ENCODE measurements at regions not wholly inside any gene's neighbourhood (a gene's known extent, or its start where the extent isn't known, plus 50 kb on each side); places are given as distances from the start of the nearest gene placed in this dataset.

DNA sequence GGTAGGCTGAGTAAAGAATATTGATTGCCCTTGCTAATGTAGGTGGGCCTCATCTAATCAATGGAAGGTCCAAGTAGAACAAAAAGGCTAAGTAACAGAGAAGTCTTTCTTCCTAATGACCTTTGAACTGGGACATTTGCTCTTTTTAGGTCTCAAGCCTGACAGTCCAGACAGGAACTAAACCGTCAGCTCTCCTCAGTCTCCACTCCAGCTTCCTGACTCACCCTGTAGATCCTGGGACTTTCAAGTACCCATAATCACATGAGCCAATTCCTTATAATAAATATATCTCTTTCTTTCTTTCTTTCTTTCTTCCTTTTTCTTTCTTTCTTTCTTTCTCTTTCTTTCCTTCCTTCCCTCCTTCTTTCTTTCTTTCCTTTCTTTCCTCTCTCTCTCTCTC, 479.5 kb upstream of the PAPPA start:
- Histone ChIP-seq H3K4me1 (ENCODE audit: control insufficient read depth in 1 of 2, insufficient read depth in 2 of 2, low read depth in 1 of 2, low read length in 1 of 2) (peaks cover 0 to 31% of the 10 kb centered on the region in 2 experiments; a peak in 1 of 4 replicates), H3K4me3 (ENCODE audit: low read depth in 2 of 2, low read length in 1 of 2) (no peak overlapping the region), H3K79me2 (ENCODE audit: insufficient read depth) (peaks cover 5% of the 10 kb centered on the region; the same call in 1 of the 2 replicates), H3K27ac (ENCODE audit: low read depth in 2 of 2, low read length in 1 of 2) (peak overlapping the region; percentile 86 to 100; a peak in 3 of 4 replicates), H3F3A (replicated peaks; ENCODE audit: insufficient read depth) (peaks cover 55% of the 10 kb centered on the region), H3K9ac (peak overlapping the region; percentile 88), H3K36me3 (replicated peaks in 1 of 2; ENCODE audit: control insufficient read depth in 1 of 2, insufficient read depth in 2 of 2, low read length in 1 of 2) (peaks cover 0 to 5% of the 10 kb centered on the region in 2 experiments), H4K20me1 (ENCODE audit: insufficient read depth) (no peaks in the 10 kb centered on the region), H2AFZ (ENCODE audit: low read depth) (no peak overlapping the region), H3K27me3 (ENCODE audit: insufficient read depth) (no peaks in the 10 kb centered on the region), H3K4me2 (peak overlapping the region; percentile 72), H3K9me3 (no peaks in the 10 kb centered on the region), H3K9me2 (no peaks in the 10 kb centered on the region)
- ChIA-PET CTCF (no interaction called here), POLR2A (no interaction called here)
- DNase-seq = no peak
- TF ChIP-seq FOXM1 (IDR thresholded peaks at IDR 0.05; ENCODE audit: low read depth) (no peak), NRF1 (IDR thresholded peaks at IDR 0.05; ENCODE audit: low read depth, low read length) (no peak), EP300 (IDR thresholded peaks at IDR 0.05; ENCODE audit: borderline replicate concordance in 1 of 2, low read depth in 1 of 2, low read length in 1 of 2) (no peak), MXI1 (IDR thresholded peaks at IDR 0.05; ENCODE audit: low read depth, low read length) (no peak), SMC3 (IDR thresholded peaks at IDR 0.05; ENCODE audit: low read depth, low read length) (no peak), TAF1 (IDR thresholded peaks at IDR 0.05; ENCODE audit: borderline replicate concordance, low read depth, low read length) (no peak), RCOR1 (IDR thresholded peaks at IDR 0.05; ENCODE audit: low read length) (no peak), FOXJ3 (CRISPR knock-in tag; IDR thresholded peaks at IDR 0.05) (no peak), RAD21 (IDR thresholded peaks at IDR 0.05; ENCODE audit: low read length) (no peak), SIN3A (IDR thresholded peaks at IDR 0.05; ENCODE audit: borderline replicate concordance, low read depth, low read length) (no peak), FOSL2 (IDR thresholded peaks at IDR 0.05; ENCODE audit: borderline replicate concordance, low read depth) (no peak), CHD2 (IDR thresholded peaks at IDR 0.05; ENCODE audit: low read length, partially characterized antibody) (no peak)
- TF ChIP-seq, protein P1, sequence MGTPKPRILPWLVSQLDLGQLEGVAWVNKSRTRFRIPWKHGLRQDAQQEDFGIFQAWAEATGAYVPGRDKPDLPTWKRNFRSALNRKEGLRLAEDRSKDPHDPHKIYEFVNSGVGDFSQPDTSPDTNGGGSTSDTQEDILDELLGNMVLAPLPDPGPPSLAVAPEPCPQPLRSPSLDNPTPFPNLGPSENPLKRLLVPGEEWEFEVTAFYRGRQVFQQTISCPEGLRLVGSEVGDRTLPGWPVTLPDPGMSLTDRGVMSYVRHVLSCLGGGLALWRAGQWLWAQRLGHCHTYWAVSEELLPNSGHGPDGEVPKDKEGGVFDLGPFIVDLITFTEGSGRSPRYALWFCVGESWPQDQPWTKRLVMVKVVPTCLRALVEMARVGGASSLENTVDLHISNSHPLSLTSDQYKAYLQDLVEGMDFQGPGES (IDR thresholded peaks at IDR 0.05; ENCODE audit: low read depth, low read length) = no peak
- TF ChIP-seq, protein P2, sequence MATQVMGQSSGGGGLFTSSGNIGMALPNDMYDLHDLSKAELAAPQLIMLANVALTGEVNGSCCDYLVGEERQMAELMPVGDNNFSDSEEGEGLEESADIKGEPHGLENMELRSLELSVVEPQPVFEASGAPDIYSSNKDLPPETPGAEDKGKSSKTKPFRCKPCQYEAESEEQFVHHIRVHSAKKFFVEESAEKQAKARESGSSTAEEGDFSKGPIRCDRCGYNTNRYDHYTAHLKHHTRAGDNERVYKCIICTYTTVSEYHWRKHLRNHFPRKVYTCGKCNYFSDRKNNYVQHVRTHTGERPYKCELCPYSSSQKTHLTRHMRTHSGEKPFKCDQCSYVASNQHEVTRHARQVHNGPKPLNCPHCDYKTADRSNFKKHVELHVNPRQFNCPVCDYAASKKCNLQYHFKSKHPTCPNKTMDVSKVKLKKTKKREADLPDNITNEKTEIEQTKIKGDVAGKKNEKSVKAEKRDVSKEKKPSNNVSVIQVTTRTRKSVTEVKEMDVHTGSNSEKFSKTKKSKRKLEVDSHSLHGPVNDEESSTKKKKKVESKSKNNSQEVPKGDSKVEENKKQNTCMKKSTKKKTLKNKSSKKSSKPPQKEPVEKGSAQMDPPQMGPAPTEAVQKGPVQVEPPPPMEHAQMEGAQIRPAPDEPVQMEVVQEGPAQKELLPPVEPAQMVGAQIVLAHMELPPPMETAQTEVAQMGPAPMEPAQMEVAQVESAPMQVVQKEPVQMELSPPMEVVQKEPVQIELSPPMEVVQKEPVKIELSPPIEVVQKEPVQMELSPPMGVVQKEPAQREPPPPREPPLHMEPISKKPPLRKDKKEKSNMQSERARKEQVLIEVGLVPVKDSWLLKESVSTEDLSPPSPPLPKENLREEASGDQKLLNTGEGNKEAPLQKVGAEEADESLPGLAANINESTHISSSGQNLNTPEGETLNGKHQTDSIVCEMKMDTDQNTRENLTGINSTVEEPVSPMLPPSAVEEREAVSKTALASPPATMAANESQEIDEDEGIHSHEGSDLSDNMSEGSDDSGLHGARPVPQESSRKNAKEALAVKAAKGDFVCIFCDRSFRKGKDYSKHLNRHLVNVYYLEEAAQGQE (IDR thresholded peaks at IDR 0.05; ENCODE audit: low read depth, low read length) = no peak
- TF ChIP-seq, protein P3, sequence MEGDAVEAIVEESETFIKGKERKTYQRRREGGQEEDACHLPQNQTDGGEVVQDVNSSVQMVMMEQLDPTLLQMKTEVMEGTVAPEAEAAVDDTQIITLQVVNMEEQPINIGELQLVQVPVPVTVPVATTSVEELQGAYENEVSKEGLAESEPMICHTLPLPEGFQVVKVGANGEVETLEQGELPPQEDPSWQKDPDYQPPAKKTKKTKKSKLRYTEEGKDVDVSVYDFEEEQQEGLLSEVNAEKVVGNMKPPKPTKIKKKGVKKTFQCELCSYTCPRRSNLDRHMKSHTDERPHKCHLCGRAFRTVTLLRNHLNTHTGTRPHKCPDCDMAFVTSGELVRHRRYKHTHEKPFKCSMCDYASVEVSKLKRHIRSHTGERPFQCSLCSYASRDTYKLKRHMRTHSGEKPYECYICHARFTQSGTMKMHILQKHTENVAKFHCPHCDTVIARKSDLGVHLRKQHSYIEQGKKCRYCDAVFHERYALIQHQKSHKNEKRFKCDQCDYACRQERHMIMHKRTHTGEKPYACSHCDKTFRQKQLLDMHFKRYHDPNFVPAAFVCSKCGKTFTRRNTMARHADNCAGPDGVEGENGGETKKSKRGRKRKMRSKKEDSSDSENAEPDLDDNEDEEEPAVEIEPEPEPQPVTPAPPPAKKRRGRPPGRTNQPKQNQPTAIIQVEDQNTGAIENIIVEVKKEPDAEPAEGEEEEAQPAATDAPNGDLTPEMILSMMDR (IDR thresholded peaks at IDR 0.05) = no peak
- WGBS (ENCODE audit: low lambda C conversion rate) = 76% methylated on average over 1 of the region's 1 CpG

Data from SK-N-SH (cell line).